Adrenal gland (tissue), 5 donors: ENCODE measurements at regions not wholly inside any gene's neighbourhood (a gene's known extent, or its start where the extent isn't known, plus 50 kb on each side); places are given as distances from the start of the nearest gene placed in this dataset.

Source experiments
- CTCF ChIP-seq, 6 experiments: fragments of 450-650 bp in 4 of 6; fragments of 200-600 bp in 2 of 6; sonication (generic) in 1 of 6; IDR thresholded peaks; 1 replicate in 5 of 6; 2 replicates in 1 of 6; pipeline versions ENCODE4 v1.5.1 to v1.8.0; 2016 to 2021; ENCODE audit warnings: antibody characterized with exemption in 6 of 6, mild to moderate bottlenecking in 2 of 6, moderate library complexity in 1 of 6
- POLR2A ChIP-seq, 2 donors: fragments of 450-650 bp; IDR thresholded peaks; one replicate each; pipeline ENCODE4 v1.6.1; 2017; ENCODE audit warnings: antibody characterized with exemption in 2 of 2, mild to moderate bottlenecking in 2 of 2, moderate library complexity in 1 of 2
- donor health status: DM: no; HTN: no; CAD: no.

- no peak for TF ChIP-seq CTCF (IDR thresholded peaks at IDR 0.05)
- TF ChIP-seq POLR2A (IDR thresholded peaks at IDR 0.05), result no peak
These were observed 168.5 kb upstream of the MXRA5 start for GRCh38 chrX:3514996-3515395.
